ENCODE measurements at regions not wholly inside any gene's neighbourhood (a gene's known extent, or its start where the extent isn't known, plus 50 kb on each side); places are given as distances from the start of the nearest gene placed in this dataset.

DNA sequence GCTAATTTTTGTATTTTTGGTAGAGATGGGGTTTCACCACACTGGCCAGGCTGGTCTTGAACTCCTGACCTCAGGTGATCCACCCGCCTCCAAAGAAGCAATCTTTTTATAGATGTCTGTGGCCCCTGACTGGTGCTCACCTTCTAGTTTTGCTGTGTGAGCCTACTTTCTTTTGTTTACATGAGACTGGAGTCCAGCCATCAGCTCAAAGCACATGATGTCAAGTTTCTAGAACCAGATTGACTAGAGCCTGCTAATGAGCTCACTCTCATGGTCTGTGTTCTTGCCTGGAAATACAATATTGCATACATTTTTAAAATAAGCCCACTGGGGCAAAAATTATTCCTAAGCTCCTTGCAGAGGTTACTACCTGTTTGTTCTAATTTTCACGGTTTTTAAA is 102.9 kb upstream of the PIK3R1 start:
- peaks cover 0 to 2% (median 0%) of the 10 kb centered on the region in 3 experiments; a peak in 2 of 7 replicates for H3K36me3 Mint-ChIP-seq (ENCODE audit: insufficient read depth in 1 of 3, low read depth in 3 of 3)
- H2AFZ ChIP-seq (ENCODE audit: low read length), result no peak overlapping the region

More for the DNA sequence above, 102.9 kb upstream of the PIK3R1 start:
- Mint-ChIP-seq H3K27me3 (ENCODE audit: low read depth) (no peaks in the 10 kb centered on the region), H3K9me3 (no peaks in the 10 kb centered on the region; a peak in 2 of 5 replicates), H3K4me1 (peaks cover 3 to 7% of the 10 kb centered on the region in 2 experiments; a peak in 3 of 4 replicates), H3K27ac (no peak overlapping the region), H3K4me3 (no peak overlapping the region)
- Histone ChIP-seq H3K18ac (ENCODE audit: insufficient read length, low read depth, low read length) (no peak overlapping the region), H2BK5ac (ENCODE audit: insufficient read length, low read length) (no peak overlapping the region), H3K27me3 (ENCODE audit: insufficient read depth, low read length) (no peaks in the 10 kb centered on the region), H3K9me3 (ENCODE audit: control insufficient read depth, low read depth, low read length) (no peaks in the 10 kb centered on the region), H3K27ac (ENCODE audit: insufficient read length, low read depth, low read length) (no peak overlapping the region), H3K14ac (ENCODE audit: insufficient read depth, low read length) (no peak overlapping the region), H4K91ac (ENCODE audit: insufficient read length, low read depth, low read length) (no peak overlapping the region), H2BK12ac (ENCODE audit: insufficient read length, low read depth, low read length) (no peak overlapping the region), H3K79me2 (ENCODE audit: insufficient read depth, low read length) (no peaks in the 10 kb centered on the region), H2BK20ac (ENCODE audit: low read depth, low read length, poor library complexity, severe bottlenecking) (no peak overlapping the region), H3K23me2 (ENCODE audit: insufficient read length, low read depth, low read length, poor library complexity, severe bottlenecking) (no peaks in the 10 kb centered on the region), H3K9ac (ENCODE audit: extremely low read depth, insufficient read length, low read length) (no peak overlapping the region), H4K20me1 (ENCODE audit: control insufficient read depth, insufficient read depth, insufficient read length) (no peaks in the 10 kb centered on the region), H2AK5ac (ENCODE audit: insufficient read length, low read length) (no peak overlapping the region), H3K23ac (ENCODE audit: insufficient read length, low read depth, low read length) (no peak overlapping the region), H3K4ac (ENCODE audit: low read depth, low read length) (no peak overlapping the region), H4K5ac (ENCODE audit: insufficient read length, low read depth, low read length) (no peak overlapping the region), H3K56ac (ENCODE audit: insufficient read length, low read depth, low read length) (no peak overlapping the region), H3K79me1 (ENCODE audit: insufficient read depth, low read depth, low read length, poor library complexity, severe bottlenecking) (no peaks in the 10 kb centered on the region), H3T11ph (ENCODE audit: low read length) (no peak overlapping the region), H4K8ac (replicated peaks; ENCODE audit: insufficient read length, low read depth, low read length) (no peak overlapping the region), H2BK15ac (ENCODE audit: low read depth, low read length) (no peak overlapping the region), H2BK120ac (ENCODE audit: low read depth, low read length, poor library complexity, severe bottlenecking) (no peak overlapping the region), H3K4me2 (ENCODE audit: insufficient read depth, insufficient read length, low read length) (no peak overlapping the region), H3K4me1 (ENCODE audit: insufficient read depth, low read length) (no peaks in the 10 kb centered on the region)
- TF ChIP-seq, protein P1, sequence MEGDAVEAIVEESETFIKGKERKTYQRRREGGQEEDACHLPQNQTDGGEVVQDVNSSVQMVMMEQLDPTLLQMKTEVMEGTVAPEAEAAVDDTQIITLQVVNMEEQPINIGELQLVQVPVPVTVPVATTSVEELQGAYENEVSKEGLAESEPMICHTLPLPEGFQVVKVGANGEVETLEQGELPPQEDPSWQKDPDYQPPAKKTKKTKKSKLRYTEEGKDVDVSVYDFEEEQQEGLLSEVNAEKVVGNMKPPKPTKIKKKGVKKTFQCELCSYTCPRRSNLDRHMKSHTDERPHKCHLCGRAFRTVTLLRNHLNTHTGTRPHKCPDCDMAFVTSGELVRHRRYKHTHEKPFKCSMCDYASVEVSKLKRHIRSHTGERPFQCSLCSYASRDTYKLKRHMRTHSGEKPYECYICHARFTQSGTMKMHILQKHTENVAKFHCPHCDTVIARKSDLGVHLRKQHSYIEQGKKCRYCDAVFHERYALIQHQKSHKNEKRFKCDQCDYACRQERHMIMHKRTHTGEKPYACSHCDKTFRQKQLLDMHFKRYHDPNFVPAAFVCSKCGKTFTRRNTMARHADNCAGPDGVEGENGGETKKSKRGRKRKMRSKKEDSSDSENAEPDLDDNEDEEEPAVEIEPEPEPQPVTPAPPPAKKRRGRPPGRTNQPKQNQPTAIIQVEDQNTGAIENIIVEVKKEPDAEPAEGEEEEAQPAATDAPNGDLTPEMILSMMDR (conservative IDR thresholded peaks at IDR 0.05), result no peak
- no peak for DNase-seq
- WGBS (ENCODE audit: extremely low coverage, insufficient read length, low lambda C conversion rate), result no CpG with 5 or more reads among the region's 2 CpGs
